H9 (cell line): ENCODE measurements at regions not wholly inside any gene's neighbourhood (a gene's known extent, or its start where the extent isn't known, plus 50 kb on each side); places are given as distances from the start of the nearest gene placed in this dataset.

Experiments used
- DNase-seq: peaks from one replicate; pipeline ENCODE4 v3.0.0-alpha.2; 2017
- H2AFZ ChIP-seq: one replicate; pipeline ENCODE4 v1.6.1; 2013; ENCODE audit warnings: mild to moderate bottlenecking, low read length, control low read depth, moderate library complexity
- H2AK5ac ChIP-seq: 2 replicates; pipeline ENCODE4 v1.6.1; 2013; ENCODE audit warnings: low read length, control low read depth, mixed read lengths; ENCODE audit not compliant: insufficient read length
- H2BK120ac ChIP-seq: one replicate; pipeline ENCODE4 v1.6.1; 2013; ENCODE audit warnings: low read depth, mild to moderate bottlenecking, low read length, control low read depth, inconsistent platforms; ENCODE audit not compliant: poor library complexity, severe bottlenecking
- H2BK12ac ChIP-seq: 2 replicates; pipeline ENCODE4 v1.6.1; 2013; ENCODE audit warnings: low read length, control low read depth, mixed read lengths, low read depth; ENCODE audit not compliant: insufficient read length
- H2BK15ac ChIP-seq: 2 replicates; pipeline ENCODE4 v1.6.1; 2013; ENCODE audit warnings: low read depth, low read length, control low read depth
- H2BK20ac ChIP-seq: one replicate; pipeline ENCODE4 v1.6.1; 2013; ENCODE audit warnings: low read depth, mild to moderate bottlenecking, low read length, control low read depth, inconsistent platforms; ENCODE audit not compliant: poor library complexity, severe bottlenecking
- H2BK5ac ChIP-seq: 2 replicates; pipeline ENCODE4 v1.6.1; 2013; ENCODE audit warnings: low read length, control low read depth, mixed read lengths; ENCODE audit not compliant: insufficient read length
- H3K14ac ChIP-seq: 2 replicates; pipeline ENCODE4 v1.6.1; 2013; ENCODE audit warnings: low read length, control low read depth; ENCODE audit not compliant: insufficient read depth
- H3K18ac ChIP-seq: 2 replicates; pipeline ENCODE4 v1.6.1; 2013; ENCODE audit warnings: low read depth, mild to moderate bottlenecking, mixed read lengths, low read length, control low read depth; ENCODE audit not compliant: insufficient read length
- H3K23ac ChIP-seq: 2 replicates; pipeline ENCODE4 v1.6.1; 2013; ENCODE audit warnings: low read length, control low read depth, mixed read lengths, low read depth; ENCODE audit not compliant: insufficient read length
- H3K23me2 ChIP-seq: 2 replicates; pipeline ENCODE4 v1.6.1; 2013; ENCODE audit warnings: low read depth, mild to moderate bottlenecking, mixed read lengths, low read length, control low read depth; ENCODE audit not compliant: insufficient read length, poor library complexity, severe bottlenecking
- H3K27ac ChIP-seq: 2 replicates; pipeline ENCODE4 v1.5.1; 2013; ENCODE audit warnings: low read length, control low read depth, mixed read lengths, low read depth; ENCODE audit not compliant: insufficient read length
- H3K27me3 ChIP-seq: 2 replicates; pipeline ENCODE4 v1.6.1; 2013; ENCODE audit warnings: low read length, control low read depth, inconsistent platforms; ENCODE audit not compliant: insufficient read depth
- H3K4ac ChIP-seq: 2 replicates; pipeline ENCODE4 v1.6.1; 2013; ENCODE audit warnings: low read depth, mild to moderate bottlenecking, control low read depth, inconsistent platforms, low read length, moderate library complexity
- H3K4me1 ChIP-seq: 2 replicates; pipeline ENCODE4 v1.6.1; 2013; ENCODE audit warnings: low read length, control low read depth, inconsistent platforms; ENCODE audit not compliant: insufficient read depth
- H3K4me2 ChIP-seq: 2 replicates; pipeline ENCODE4 v1.6.1; 2013; ENCODE audit warnings: low read length, control low read depth, mixed read lengths; ENCODE audit not compliant: insufficient read length, insufficient read depth
- H3K56ac ChIP-seq: 2 replicates; pipeline ENCODE4 v1.6.1; 2013; ENCODE audit warnings: low read depth, mild to moderate bottlenecking, mixed read lengths, low read length, control low read depth; ENCODE audit not compliant: insufficient read length
- H3K79me1 ChIP-seq: 2 replicates; pipeline ENCODE4 v1.6.1; 2013; ENCODE audit warnings: low read depth, mild to moderate bottlenecking, moderate library complexity, low read length, control low read depth, inconsistent platforms; ENCODE audit not compliant: insufficient read depth, poor library complexity, severe bottlenecking
- H3K79me2 ChIP-seq: 2 replicates; pipeline ENCODE4 v1.6.1; 2013; ENCODE audit warnings: low read length, control low read depth, inconsistent platforms; ENCODE audit not compliant: insufficient read depth
- H3K9ac ChIP-seq: 2 replicates; pipeline ENCODE4 v1.6.1; 2013; ENCODE audit warnings: low read length, control low read depth, mixed read lengths; ENCODE audit not compliant: insufficient read length; ENCODE audit errors: extremely low read depth
- H3K9me3 ChIP-seq: one replicate; pipeline ENCODE4 v1.6.1; 2013; ENCODE audit warnings: low read depth, low read length, inconsistent platforms; ENCODE audit not compliant: control insufficient read depth
- H3T11ph ChIP-seq: one replicate; pipeline ENCODE4 v1.6.1; 2013; ENCODE audit warnings: mild to moderate bottlenecking, low read length, control low read depth, inconsistent platforms
- H4K20me1 ChIP-seq: one replicate; pipeline ENCODE4 v1.6.1; 2013; ENCODE audit not compliant: control insufficient read depth, insufficient read length, insufficient read depth
- H4K5ac ChIP-seq: 2 replicates; pipeline ENCODE4 v1.6.1; 2013; ENCODE audit warnings: low read depth, mild to moderate bottlenecking, mixed read lengths, low read length, control low read depth; ENCODE audit not compliant: insufficient read length
- H4K8ac ChIP-seq: replicated peaks from 2 replicates; pipeline ENCODE4 v1.6.1; 2013; ENCODE audit warnings: low read length, control low read depth, mixed read lengths, low read depth; ENCODE audit not compliant: insufficient read length
- H4K91ac ChIP-seq: 2 replicates; pipeline ENCODE4 v1.6.1; 2013; ENCODE audit warnings: low read depth, mild to moderate bottlenecking, moderate library complexity, mixed read lengths, low read length, control low read depth; ENCODE audit not compliant: insufficient read length
- H3K27ac Mint-ChIP-seq, 3 experiments: 2 replicates in 2 of 3; 3 replicates in 1 of 3; pipeline ENCODE4 v1.8.0; 2020 to 2021; ENCODE audit warnings: mixed read lengths in 3 of 3, mild to moderate bottlenecking in 1 of 3, moderate library complexity in 1 of 3
- H3K27me3 Mint-ChIP-seq: 2 replicates; pipeline ENCODE4 v1.8.0; 2021; ENCODE audit warnings: low read depth, mild to moderate bottlenecking, moderate library complexity, mixed read lengths
- H3K36me3 Mint-ChIP-seq, 3 experiments: 2 replicates in 2 of 3; 3 replicates in 1 of 3; pipeline ENCODE4 v1.8.0; 2020 to 2021; ENCODE audit warnings: low read depth in 3 of 3, mixed read lengths in 3 of 3; ENCODE audit not compliant: insufficient read depth in 1 of 3
- H3K4me1 Mint-ChIP-seq, 2 experiments: 2 replicates each; pipeline ENCODE4 v1.8.0; 2020; ENCODE audit warnings: mixed read lengths in 2 of 2
- H3K4me3 Mint-ChIP-seq, 2 experiments: 2 replicates in 1 of 2; 3 replicates in 1 of 2; pipeline ENCODE4 v1.8.0; 2020 to 2021; ENCODE audit warnings: mild to moderate bottlenecking in 2 of 2, mixed read lengths in 2 of 2, moderate library complexity in 1 of 2
- H3K9me3 Mint-ChIP-seq, 2 experiments: 2 replicates in 1 of 2; 3 replicates in 1 of 2; pipeline ENCODE4 v1.8.0; 2020; ENCODE audit warnings: mild to moderate bottlenecking in 2 of 2, mixed read lengths in 2 of 2, moderate library complexity in 1 of 2
- WGBS: extraction: QIAGEN DNeasy Blood & Tissue Kit; methylation state at CpG from one replicate; pipeline ENCODE4 v1.1.7; 2013; ENCODE audit warnings: missing lambda C conversion rate, low lambda C conversion rate, mixed read lengths; ENCODE audit not compliant: insufficient read length; ENCODE audit errors: extremely low coverage; 5-methylcytosine and 5-hydroxymethylcytosine counted together
- TF ChIP-seq, protein P1 (sequence below): fragments of 200-600 bp; sonication (generic); conservative IDR thresholded peaks from 3 replicates; pipeline ENCODE4 v1.8.0; 2021; ENCODE audit warnings: antibody characterized with exemption, mild to moderate bottlenecking

DNA sequence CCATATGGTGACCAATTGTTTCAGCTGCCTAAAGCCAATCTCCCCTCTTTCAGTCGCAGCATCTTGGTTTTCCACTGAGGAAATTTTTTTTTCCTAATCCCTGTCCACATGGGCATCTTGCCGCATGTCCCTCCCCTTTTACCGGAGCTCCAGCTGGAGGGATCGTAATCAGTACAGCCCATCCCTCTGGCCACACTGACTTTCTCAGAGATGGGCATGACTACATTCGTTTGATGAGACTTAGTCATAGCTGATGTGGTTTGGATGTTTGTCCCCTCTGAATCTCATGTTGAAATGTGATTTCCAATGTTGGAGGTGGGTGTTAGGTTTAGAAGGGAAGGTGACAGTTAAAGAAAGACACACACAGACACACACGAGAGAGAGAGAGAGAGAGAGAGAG lies 186.8 kb upstream of the CXCL12 start:
- no peak overlapping the region for H3K9ac ChIP-seq
- H3K4ac ChIP-seq = no peak overlapping the region
- no peak overlapping the region for H2BK20ac ChIP-seq
- no peak overlapping the region for H4K5ac ChIP-seq
- Mint-ChIP-seq H3K27me3 (peaks cover 3% of the 10 kb centered on the region; the same call in 1 of the 2 replicates), H3K36me3 (no peaks in the 10 kb centered on the region), H3K9me3 (no peaks in the 10 kb centered on the region; a peak in 1 of 5 replicates), H3K27ac (no peak overlapping the region), H3K4me3 (no peak overlapping the region; a peak in 1 of 5 replicates), H3K4me1 (peaks cover 2 to 3% of the 10 kb centered on the region in 2 experiments; a peak in 3 of 4 replicates)
- no peaks in the 10 kb centered on the region for H3K23me2 ChIP-seq
- no peak overlapping the region for H3K56ac ChIP-seq
- TF ChIP-seq, protein P1, sequence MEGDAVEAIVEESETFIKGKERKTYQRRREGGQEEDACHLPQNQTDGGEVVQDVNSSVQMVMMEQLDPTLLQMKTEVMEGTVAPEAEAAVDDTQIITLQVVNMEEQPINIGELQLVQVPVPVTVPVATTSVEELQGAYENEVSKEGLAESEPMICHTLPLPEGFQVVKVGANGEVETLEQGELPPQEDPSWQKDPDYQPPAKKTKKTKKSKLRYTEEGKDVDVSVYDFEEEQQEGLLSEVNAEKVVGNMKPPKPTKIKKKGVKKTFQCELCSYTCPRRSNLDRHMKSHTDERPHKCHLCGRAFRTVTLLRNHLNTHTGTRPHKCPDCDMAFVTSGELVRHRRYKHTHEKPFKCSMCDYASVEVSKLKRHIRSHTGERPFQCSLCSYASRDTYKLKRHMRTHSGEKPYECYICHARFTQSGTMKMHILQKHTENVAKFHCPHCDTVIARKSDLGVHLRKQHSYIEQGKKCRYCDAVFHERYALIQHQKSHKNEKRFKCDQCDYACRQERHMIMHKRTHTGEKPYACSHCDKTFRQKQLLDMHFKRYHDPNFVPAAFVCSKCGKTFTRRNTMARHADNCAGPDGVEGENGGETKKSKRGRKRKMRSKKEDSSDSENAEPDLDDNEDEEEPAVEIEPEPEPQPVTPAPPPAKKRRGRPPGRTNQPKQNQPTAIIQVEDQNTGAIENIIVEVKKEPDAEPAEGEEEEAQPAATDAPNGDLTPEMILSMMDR = no peak
- no peaks in the 10 kb centered on the region for H3K4me1 ChIP-seq
- H3K9me3 ChIP-seq = no peaks in the 10 kb centered on the region
- H3K14ac ChIP-seq = no peak overlapping the region
- H3K27me3 ChIP-seq = no peaks in the 10 kb centered on the region
- H3K23ac ChIP-seq = no peak overlapping the region
- no peak for DNase-seq
- H2BK15ac ChIP-seq = no peak overlapping the region
- WGBS = no CpG with 5 or more reads among the region's 6 CpGs
- H4K20me1 ChIP-seq = no peaks in the 10 kb centered on the region
- H3K18ac ChIP-seq = no peak overlapping the region
- no peak overlapping the region for H3K27ac ChIP-seq
- H2BK12ac ChIP-seq = no peak overlapping the region
- H3K4me2 ChIP-seq = no peak overlapping the region
- no peak overlapping the region for H3T11ph ChIP-seq
- H4K8ac ChIP-seq = no peak overlapping the region
- H3K79me2 ChIP-seq = no peaks in the 10 kb centered on the region
- H3K79me1 ChIP-seq = no peaks in the 10 kb centered on the region
- no peak overlapping the region for H2AFZ ChIP-seq
- H2BK5ac ChIP-seq = no peak overlapping the region
- no peak overlapping the region for H4K91ac ChIP-seq
- no peak overlapping the region for H2BK120ac ChIP-seq
- H2AK5ac ChIP-seq = no peak overlapping the region
